ENCODE measurements at regions not wholly inside any gene's neighbourhood (a gene's known extent, or its start where the extent isn't known, plus 50 kb on each side); places are given as distances from the start of the nearest gene placed in this dataset.

DNA sequence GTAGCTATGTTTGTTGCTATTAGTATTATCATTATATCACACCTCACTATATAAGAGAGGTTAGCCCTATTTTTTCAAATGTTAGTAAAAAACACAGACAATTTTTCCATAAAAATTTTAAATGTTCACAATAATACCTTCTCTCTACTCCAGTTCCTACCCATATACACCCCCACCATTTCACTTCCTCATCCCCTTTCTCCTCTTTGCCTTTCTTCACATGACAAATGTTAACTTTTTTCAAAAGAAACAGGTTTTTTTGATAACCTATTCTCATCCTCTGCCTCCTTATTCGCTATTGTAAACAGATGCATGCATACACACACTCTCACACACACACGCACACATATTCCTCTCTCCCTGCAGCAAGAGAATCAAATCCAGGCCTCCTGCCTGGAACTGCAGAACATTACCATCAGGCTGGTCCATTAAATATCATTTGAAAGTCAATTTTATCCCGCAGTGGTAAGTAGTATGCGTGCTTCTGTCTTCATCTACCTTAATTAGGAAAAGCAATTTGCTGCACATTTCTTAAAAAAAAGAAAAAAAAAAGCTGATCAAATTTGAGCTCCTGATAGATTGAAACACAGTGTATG, 55.5 kb downstream of the MID1IP1 start:
- DNase-seq (ENCODE audit: low read depth, low spot score): no peak

DNA sequence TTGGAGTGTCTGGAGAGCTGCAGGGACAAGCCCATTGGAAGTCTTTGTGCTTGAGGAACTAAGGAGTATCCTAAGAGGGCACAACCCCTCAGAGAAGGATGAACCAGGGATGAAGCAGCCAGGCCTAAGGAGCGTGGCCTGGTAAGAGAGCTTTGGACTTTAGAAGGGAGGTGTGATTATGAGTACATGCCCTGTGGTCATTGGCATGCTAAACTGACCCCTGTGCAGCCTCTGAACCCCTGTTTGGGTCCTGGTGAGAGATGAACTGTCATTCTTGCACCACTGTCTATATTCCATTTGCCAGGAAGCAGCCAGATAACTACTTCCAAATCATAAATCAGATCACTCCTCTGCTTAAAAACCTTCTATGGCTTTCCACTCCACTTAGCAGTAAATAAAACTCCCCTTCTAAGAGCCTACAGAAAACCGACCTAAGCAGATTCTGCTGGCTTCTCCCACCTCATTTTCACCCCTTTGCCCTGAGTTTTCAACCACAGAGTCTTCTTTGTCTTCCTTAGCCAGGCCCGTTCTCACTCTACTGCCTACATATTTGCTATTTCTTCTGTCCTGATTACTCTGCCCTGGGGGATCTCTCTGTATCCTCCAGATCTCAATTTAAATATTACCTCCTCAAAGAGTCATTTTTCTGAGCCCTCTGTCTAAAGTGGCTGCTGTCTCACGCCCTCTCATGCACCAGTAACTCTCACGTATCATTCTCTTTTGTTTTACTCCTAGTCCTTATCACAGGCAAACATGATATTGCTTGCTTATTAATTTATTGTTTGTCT, 56.7 kb downstream of the MID1IP1 start:
- peak; percentile 14 for DNase-seq (ENCODE audit: low read depth, low spot score)

DNA sequence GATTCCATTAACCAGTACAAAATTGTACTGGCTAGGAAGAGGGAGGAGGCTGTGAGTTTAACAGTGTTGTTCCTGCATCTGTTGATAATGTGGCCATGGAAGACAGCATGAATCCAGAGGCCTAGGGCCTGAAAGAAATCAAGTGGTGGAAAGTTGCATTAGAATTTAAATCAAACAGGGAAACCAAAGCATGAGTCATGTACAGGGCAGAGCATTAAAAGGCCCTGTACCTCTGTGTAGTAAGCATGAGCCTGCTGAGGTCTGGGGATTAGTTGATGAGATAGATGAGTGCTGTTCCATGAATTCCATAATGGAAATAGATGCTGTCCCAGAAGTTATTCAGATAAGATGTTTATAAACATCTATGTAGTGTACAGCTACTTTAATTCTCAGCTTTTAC, 58.3 kb downstream of the MID1IP1 start:
- no peak for DNase-seq (ENCODE audit: low read depth, low spot score)

DNA sequence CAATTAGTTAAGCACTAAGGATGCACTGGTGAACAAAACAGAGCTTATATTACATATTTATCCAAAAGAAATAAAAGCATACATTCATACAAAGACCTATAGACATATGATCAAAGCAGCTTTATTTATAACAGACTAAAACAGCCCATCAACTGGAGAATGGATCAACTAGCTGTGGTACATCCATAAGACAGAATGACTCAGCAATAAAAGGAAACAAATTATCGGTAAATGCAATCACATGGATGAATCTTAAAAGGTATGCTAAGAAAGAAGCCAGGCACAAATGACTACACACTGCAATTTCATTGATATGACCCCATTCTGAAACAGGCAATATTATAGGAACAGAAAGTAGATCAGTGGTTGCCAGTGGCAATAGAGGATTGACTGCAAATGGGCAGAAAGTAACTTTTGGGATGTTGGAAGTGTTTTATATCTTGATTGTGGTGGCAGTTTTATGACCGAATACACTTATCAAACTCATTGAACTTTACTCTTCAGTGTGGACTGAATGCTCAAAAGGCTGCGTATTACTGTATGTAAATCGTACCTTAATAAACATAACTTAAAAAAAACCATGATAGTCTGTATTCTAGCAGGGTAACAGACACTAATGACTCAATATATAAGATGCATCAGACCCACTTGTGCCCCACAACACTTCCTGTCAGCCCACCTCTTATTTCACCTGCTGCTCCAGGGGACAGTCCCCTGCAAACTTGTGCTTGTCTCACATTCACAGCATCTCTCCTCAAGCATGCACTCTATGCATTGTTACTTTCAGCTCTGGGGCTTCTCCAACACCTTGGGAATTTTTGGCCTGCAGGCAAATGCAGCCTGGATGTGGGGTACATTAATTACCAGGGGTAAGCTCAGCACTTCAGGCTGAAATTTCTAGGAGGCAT, 59.1 kb downstream of the MID1IP1 start:
- peak; percentile 15 for DNase-seq (ENCODE audit: low read depth, low spot score)

DNA sequence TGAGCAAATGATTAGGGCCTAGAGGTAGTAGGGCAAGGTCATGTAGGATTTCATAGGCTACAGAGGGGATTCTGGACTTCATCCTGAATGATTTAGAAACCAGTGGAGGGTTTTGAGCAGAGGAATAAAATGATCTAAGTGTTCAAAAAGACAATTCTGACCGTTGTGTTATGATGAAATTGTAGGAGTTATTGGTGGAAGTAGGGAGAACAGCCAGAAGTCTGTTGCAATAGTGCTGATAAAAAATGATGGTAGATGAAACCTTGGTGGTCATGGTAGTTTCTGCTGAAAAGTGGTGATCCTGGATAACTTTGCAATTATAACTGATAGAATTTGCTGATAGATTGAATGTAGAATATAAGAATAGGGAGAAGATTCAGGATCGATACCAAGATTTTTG, 60.2 kb downstream of the MID1IP1 start:
- DNase-seq (ENCODE audit: low read depth, low spot score): no peak

DNA sequence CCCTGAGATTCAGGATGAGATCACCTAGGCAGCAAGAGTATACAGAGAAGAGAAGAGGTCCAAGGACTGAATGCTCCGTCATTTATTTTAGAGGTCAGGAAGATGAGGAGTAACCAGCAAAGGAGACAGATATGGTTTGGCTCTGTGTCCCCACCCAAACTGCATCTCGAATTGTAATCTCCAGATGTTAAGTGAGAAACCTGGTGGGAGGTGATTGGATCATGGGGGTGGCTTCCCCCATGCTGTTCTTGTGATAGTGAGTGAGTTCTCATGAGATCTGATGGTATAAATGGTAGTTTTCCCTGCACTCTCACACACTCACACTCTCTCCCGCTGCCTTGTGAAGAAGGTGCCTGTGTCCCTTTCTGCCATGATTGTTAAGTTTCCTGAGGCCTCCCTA, 60.8 kb downstream of the MID1IP1 start:
- DNase-seq (ENCODE audit: low read depth, low spot score): no peak

DNA sequence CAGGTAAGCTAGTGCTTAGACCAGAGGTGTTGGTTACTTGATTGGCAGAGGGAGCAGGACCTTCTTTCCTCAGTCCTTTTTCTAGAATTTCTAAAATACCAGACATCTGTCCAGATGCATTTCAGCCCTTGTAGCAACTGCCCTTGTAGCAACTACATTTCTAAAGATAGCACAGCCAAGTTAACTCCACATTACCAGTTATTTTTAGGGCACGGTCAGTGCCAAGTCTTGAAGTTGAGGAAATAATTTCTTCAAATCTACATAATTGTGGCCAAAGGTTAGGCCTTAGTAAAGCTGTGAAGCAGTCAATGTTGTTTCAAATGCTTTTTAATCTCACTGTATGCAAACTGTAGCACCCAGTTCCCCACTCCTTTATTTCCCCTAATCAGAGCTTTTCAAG, 62.9 kb downstream of the MID1IP1 start:
- DNase-seq (ENCODE audit: low read depth, low spot score): no peak

DNA sequence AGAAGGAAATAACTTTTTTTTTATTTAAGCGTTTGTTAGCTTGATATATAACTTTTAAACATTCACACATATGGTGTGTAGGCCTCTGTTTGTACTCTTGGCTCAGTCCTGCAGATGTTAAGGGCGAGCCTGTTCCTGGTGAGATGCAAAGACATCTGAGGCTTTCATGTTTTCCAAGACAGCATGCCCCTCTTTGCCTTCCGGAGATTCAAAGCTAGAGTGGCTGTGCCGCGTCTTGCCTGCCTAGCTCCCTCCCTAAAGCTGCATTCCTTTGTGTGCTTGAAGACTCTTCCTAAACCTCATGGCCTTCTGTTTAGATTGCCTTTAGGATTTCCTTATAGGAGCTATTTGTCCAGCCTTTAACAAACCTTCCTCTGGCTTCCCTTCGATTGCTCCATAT, 67.1 kb downstream of the MID1IP1 start:
- peak; percentile 51 for DNase-seq (ENCODE audit: low read depth, low spot score)

DNA sequence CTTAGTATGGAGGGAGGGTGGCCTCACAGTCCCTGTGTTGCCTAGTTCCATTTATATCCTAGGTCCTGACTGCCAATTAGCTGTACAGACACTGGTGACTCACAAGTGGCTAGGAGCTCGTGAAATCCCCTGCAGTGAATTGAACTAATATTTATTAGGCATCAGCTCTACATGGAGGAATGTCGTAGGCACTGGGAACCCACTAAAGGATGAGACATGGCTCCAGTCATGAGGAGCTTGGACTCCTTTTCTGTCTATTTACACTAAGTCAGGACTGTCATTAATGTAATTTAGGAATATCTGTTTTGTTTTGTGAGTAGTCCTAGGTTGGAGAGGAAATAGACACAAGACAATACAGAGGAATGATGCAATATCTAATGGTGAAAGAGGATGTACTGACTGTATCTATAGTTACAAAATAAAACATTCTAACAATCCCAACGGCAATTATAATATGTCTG, 67.7 kb downstream of the MID1IP1 start:
- no peak for DNase-seq (ENCODE audit: low read depth, low spot score)

DNA sequence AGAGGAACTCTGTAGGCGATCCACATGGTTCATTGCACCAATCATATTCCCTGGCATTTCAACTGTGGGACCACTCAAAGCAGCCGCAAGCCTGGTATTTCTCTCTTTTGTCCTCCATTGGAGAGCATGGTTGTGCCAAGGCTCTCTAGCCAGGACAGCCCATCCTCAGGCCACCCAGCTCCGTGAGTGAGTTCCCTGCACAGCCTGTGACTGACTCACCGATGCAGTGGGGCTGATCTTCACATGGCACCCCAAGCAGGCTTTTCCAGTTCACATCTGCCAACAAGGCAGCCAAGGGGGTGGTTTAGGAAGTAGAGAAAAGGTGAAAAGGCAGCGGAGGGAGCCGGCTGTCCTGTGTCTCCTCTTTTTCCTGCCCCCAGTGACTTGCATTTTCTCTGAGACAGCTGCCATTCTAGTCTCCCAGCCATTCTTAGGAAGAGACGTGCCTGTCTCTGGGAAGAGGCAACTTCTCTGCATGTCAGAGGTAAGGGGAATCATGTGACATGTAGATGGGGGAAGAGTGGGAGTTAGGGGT, 69.2 kb downstream of the MID1IP1 start:
- DNase-seq (ENCODE audit: low read depth, low spot score): peak; percentile 77

DNA sequence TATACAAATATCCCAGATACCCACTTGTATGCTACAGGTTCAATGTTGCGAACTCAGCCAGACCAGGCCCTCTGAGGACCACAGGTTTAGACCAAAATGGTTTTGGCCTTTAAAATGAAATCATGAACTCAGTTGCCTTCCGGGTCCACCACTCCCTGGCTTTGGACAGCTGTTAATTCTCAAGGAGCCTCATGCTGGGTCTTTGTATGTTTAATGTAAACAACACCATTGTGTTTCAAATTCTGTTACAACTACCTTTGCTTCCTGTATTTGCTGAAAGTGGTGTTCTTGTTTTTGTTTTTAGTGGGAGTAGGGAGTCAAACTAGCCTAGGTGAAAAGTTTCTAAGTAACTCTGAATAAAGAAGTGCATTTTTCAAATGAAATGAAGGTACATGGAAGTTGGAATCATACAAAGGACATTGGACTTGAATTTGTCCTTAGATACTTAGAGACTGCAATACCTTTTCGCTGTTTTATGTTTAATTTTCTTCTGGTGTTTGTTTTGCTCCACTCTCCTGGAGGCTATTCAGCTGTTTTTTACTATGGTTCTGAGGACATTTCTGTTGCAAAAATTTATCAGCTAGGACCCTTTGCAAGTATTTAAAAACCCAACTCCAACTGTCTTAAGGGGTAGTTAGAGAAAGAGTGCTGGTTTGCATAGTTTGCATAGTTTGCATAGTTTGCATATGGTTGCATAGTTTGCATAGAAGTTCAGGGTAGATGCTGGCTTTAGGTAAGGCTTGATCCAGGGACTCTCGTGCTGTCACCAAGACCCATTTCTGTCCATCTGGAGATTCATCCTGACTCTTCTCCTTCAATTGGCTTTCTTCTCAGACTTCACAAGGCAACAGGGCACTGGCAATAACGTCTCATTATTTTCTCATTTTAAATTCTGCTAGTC, 70.1 kb downstream of the MID1IP1 start:
- DNase-seq (ENCODE audit: low read depth, low spot score): peak; percentile 85

DNA sequence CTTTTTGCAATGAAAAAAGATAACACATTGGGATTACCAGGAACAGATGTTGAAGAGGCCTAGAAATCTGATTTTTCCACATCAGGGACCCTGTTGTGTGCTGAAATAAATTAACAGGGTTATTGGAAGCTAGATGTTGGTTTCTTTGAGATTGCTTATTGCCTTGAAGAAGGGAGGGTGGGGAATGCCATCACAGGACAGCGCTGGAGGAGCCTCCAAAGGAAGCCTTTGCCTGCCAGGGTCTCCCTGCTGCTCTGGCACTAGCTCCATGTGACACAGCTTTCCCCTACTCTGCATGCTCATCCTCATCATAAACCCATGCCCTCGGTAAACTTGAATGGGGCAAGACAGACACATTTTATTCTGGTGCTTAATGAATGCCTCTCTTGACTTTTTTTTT, 76.1 kb downstream of the MID1IP1 start:
- no peak for DNase-seq (ENCODE audit: low read depth, low spot score)

DNA sequence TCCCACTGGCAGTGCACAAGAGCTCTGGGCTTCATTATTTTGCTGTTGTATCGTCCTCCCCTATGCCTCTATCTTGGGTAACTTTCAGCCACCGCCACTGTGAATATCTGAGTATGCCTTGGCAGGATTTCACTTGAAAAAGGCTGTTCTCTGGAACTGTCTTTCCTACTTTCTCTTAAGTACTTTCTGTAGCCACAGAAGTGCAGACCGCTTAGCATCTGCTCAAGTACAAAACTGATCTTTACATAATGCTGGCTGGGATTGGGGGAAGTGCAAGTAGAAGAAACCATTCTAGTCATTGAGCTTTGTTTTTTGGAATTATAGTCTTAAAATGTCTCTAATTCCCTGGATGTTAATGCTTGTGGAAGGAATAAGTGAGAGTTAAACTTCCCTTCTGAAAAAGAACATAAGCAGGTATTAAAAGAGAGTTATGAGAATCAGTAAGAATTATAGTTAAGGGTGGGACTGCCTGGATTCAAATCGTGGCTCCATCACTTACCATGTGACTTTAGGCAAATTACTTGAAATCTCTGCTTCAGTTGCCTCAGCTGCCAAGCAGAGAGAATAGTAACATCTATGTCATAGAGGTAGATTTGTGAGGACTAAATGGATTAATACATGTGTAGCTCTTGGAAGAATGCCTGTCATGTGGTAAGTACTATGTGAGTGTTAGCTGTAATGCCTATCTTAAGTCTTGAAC, 77.5 kb downstream of the MID1IP1 start:
- no peak for DNase-seq (ENCODE audit: low read depth, low spot score)

DNA sequence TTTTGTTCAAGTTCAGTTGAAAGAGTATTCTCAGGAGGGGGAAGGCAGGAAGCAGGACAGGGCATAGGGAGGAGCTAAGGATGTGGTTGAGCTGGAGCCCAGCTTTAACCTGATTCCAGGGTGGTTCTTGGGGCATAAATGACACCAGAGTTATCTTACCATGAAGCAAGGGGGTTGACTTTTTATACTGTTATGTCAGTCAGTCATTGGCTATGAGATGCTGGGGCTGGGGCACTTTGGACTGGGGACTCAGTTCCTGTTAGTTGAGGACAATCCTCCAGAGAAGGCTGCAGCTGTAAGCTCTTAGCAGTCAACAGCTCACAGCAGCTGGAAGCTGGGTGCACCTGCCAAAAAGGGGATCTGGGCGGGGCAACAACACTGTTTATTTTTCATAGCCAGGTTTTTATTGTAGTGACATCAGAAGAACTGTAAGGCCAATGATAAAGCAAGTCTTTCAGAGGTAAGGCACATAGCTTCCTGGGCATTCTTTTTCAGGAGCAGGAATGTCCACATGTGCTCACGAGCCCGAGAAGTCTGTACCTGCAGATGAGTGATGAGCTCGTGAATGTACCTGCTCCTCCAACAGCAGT, 78.5 kb downstream of the MID1IP1 start:
- DNase-seq (ENCODE audit: low read depth, low spot score): no peak

DNA sequence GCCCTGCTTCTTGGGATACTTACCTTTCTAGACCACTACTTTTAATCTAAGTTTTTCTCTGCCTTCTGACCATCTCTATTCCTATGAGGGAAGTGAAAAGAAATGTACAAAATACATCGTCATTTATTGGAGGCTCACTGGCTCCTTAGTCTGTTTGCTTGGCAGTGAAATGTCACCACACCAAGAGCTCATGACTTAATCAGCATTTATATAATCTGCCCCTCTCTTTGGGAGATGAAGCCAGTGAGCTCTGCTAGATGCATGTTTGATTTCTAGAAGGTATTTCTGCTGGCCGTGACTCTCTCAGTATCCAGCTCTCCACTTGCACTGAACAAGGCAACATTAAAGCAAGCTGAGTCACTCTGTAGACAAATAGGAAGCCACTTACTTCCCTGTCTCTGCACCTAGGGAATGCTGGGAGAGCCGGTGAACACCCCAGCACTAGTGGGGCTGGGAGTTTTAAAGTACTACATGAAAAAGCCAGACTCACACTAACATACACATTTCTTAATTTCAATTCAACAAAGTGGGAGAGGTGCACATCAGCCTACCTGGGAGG, 79.1 kb downstream of the MID1IP1 start:
- DNase-seq (ENCODE audit: low read depth, low spot score): no peak

DNA sequence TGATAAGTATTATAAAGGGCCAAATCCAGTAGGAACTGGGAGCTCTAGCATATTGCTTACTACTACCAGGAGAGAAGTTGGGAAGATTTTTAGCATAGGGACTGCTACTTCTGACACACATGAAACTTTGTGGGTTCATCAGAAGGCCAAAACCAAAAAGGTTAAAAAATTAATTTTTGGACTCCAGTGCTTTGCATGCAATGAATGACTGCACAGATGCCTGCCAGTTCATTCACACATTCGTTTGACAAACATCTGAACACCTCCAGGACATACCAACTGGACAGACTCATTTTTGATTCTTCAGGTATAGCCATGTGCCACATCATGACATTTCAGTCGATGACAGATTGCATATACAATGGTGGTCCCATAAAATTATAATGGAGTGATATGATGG, 79.8 kb downstream of the MID1IP1 start:
- no peak for DNase-seq (ENCODE audit: low read depth, low spot score)

DNA sequence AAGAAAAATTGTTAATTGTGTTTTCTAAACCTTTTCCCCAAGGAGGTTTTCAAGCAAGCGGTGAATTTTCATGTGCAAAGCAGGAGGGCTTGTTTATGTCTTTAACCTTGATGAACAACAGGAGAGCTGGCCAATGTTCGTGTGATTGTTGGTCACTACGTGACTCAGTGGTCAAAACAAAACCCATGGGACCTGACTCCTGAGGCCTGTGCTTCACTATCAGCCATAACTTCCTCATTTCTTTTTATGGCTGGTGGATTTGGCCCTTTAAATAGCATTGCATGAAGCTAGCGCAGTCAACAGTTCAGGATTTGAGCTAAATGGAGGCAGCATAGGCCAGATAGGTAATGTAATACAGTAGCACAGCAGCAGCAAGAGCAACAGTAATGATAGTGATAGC, 80.5 kb downstream of the MID1IP1 start:
- DNase-seq (ENCODE audit: low read depth, low spot score): no peak

DNA sequence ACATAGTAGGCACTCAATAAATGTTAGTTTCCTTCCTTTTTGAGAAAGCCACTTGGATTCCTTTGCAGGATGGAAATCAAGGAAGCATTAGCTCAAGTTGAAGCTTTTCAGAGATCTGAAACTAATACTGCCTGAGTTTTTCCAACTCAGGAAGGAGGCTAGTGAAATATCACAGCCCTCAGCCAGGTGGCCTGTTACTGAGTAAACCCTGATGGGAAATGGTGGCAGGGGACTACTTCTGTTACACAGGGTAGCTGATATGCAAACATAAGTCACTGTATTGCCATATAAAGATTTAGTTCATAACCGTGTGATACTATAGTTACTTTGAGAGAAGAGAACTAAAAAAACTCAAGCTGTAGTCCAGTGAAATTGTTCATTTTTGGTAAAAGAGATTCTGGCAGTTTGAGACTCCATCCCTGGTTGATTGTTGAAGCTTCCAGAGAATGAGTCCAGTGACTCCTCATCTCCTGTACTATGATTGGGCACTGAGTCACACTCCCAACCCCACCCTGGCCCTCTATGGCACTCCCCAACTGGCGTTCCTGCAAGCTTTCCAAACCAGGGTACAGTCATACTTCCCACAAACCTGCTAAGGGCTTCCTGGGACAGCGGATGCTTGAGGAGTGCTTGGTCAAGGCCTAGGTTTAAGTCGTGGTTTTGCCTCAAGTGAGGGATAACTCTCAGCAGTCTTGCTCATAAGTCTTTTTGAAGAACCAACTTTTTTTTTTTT, 81.8 kb downstream of the MID1IP1 start:
- DNase-seq (ENCODE audit: low read depth, low spot score): no peak

DNA sequence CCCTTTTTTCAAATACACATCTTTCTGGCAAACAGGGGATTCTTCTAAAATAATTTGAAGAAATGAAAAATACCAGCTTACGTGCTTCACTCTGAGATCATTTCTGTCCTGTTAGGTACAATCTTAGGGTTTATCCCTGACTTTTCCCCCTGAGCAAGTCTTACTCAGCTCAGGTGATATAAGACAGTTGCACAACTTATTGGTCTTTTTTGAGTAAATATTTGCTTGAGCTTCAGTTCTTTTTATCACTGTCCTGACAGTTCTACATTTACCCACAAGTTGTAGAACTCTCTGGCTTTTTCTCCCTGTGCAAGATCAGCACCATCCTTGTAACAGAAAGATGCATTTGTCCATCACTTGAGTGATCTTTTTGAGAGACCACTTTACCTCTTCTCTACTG, 84.9 kb downstream of the MID1IP1 start:
- no peak for DNase-seq (ENCODE audit: low read depth, low spot score)

Measured in ELF-1 (cell line).